Stimulated activated CD4-positive, alpha-beta T cell treated with anti-CD3 and anti-CD28 coated beads, Interleukin-2, amount 100 ng/mL, for 24 hours (primary cell): ENCODE measurements at regions not wholly inside any gene's neighbourhood (a gene's known extent, or its start where the extent isn't known, plus 50 kb on each side); places are given as distances from the start of the nearest gene placed in this dataset.
A peak's percentile ranks its signal among the peaks of the same experiment; 100 is the strongest.
"Not testable (repeated sequence)": the region's sequence is repeated elsewhere in the genome, so short reads cannot be mapped to it uniquely, and the experiment has no call there.

Experiments used
- DNase-seq, 2 donors: peaks; one replicate each; pipeline ENCODE4 v3.0.0-alpha.2; 2020

- peak; percentile 47 to 53 for DNase-seq
Measured at GRCh38 chr4:101730291-101731117, 60.0 kb upstream of the BANK1 start.

DNA sequence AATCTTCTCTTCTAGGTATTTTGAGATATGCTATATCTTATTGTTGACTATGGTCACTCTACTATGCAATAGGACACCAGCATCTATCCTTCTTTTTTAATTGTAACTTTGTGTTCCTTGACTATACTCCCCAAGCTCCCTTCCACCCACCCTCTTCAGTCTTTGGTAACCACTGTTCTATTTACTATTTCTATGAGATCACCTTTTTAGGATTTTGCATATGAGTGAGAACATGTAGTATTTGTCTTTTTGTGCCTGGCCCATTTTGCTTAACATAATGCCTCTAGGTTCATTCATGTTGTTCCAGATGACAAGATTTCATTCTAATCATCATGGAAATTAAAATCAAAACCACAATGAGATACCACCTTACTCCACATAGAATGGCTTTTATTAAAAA, 63.3 kb upstream of the BANK1 start:
- DNase-seq: no peak

- DNase-seq: no peak
Measured at GRCh38 chr4:101724093-101724492, 66.4 kb upstream of the BANK1 start.

- no peak for DNase-seq
Measured at GRCh38 chr4:101718810-101719209, 71.7 kb upstream of the BANK1 start.

GRCh38 chr4:101711590-101712260, 78.8 kb upstream of the BANK1 start:
- no peak for DNase-seq

GRCh38 chr4:101710806-101711205, 79.7 kb upstream of the BANK1 start:
- no peak for DNase-seq

- DNase-seq: no peak
Measured at GRCh38 chr4:101708293-101709039, 82.1 kb upstream of the BANK1 start.

DNA sequence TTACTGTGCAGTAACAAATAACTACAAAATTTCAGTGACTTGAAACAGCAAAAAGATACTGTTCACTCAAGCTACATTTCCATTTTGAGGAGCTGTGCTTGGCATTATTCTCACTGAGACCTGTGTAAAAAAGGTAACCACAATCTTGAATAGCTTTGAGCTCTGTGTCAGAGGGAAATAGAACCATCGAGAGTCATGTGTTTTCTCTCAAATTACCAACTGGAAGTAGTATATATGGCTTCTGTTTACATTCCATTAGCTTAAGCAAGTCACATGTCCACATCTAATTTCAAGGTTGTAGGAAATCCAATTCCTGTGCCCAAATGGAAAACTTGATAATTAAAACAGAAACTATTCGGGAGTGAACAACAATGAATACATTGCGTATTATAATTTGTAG, 82.9 kb upstream of the BANK1 start:
- DNase-seq: no peak

DNA sequence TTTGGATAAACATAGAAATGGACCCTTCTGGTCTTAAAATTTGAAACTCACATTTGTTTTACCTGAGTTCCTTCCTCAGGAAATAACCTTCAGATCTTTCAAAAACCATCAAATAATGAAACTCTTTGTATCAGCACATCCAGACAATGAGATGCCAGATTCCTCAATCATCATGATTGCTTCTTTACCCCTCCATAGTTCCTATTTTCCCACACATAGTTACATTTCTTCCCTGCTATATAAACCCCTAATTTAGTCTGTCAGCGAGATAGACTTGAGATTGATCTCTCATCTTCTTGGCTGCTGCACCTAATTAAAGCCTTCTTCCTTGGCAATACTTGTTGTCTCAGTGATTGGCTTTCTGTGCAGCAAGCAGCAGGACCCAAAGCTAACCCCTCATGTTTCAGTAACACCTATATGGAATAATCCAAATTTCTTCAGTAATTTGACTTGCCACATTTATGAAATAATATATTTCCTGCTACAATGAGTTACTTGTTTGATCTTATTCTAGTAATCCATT, 83.9 kb upstream of the BANK1 start:
- DNase-seq: no peak

DNA sequence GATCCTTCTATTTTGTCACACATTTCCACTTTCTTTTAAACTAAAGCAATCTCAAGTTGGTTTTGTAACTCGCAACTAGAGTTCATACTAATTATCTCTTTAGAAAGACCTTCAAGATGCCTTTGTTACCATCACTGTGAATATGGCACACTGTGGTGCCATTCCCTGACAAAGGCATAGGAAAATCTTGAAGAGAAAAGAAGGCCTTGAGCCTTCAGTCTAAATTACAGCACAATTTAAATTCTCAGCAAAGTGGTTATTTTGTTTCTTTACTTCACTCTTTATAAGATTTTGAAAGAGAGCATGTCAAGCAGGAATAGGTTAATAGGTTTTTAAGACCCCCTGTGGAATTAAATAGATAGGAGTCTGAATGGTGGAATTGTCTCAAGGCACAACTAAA, 89.0 kb upstream of the BANK1 start:
- no peak for DNase-seq

DNA sequence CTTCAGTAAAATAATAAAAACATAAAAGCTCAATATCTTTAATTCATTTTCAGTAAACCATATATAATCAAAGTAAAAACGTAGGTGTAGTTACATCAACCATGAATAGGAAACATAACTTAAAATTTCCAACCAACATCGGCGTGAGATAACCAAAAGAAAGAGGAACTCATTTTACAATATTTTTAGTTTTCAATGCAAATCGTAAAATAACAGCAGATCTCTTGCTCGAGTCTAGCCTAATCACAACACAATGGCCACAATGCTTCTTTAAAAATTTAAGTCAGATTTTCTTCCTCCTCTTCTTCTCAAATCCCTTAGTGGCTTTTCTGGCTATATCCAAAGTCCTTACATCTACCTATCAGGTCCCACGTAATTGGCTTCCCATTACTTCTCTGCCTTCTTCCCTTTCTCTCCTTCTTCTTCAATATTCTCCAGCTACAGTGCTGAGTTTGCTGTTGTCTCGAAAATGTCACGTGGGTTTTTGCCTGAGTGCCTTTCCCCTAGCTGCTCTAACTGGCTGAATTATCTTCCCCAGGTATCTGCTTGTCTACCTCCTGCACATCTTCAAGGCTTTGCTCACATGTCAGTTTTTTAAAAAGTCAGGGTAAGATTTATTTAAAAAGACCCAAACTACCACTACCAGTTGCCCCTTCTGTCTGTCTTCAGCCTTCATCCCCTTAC, 90.9 kb upstream of the BANK1 start:
- DNase-seq: no peak

- DNase-seq: no peak
Measured at GRCh38 chr4:101697266-101697665, 93.3 kb upstream of the BANK1 start.

DNA sequence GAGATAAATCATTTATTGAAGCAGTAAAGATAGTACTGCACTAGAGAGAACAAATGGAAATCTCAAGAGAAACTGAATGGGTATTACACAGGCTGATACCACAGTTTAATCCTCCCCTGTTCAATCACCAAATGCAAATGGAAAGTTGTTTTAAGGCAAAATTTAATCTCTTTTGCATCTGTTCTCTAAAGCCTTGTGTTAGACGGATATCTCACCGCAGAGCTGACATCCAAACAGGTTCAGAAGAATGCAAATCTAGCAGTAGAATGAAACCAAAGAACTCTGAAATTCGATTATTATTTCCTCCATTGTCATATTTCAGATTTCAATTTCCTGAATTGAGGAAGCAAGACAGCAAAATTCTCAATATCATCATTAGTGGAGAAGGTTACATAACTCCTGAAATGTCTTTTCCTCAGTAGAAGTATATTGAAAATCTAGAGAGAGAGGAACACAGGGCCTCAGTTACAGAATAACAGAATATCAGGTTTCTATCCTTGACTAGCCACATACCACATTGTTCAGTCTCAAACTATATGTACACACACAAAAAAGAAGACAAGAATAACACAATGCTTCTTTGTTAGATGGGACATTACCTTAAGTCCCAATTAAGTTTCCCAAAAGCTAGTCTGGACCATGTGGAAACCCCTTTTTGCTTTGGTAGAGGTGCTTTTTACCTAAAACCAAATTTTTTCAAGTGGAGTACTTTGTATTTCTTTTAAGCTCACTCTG, 94.1 kb upstream of the BANK1 start:
- DNase-seq: no peak

- DNase-seq: no peak
Measured at GRCh38 chr4:101695176-101695575, 95.4 kb upstream of the BANK1 start.

DNA sequence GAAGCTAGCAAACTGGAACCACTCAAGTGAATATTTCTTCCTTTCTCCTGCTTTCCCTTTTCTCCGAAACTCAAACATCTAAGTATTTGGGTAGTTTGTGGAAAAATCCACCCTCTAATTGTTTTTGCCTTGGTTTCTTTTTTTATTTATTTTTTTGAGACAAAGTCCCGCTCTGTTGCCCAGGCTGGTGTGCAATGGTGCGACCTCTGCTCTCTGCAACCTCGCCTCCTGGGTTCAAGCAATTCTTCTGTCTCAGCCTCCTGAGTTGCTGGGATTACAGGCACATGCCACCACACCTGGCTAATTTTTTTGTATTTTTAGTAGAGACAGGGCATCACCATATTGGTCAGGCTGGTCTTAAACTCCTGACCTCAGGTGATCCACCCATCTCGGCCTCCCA, 96.1 kb upstream of the BANK1 start:
- DNase-seq: not testable (repeated sequence)

- no peak for DNase-seq
Measured at GRCh38 chr4:101693842-101694398, 96.6 kb upstream of the BANK1 start.

GRCh38 chr4:101689220-101689619, 101.3 kb upstream of the BANK1 start:
- no peak for DNase-seq

GRCh38 chr4:101685126-101685525, 105.4 kb upstream of the BANK1 start:
- DNase-seq: no peak

GRCh38 chr4:101682946-101683345, 107.6 kb upstream of the BANK1 start:
- no peak for DNase-seq

DNA sequence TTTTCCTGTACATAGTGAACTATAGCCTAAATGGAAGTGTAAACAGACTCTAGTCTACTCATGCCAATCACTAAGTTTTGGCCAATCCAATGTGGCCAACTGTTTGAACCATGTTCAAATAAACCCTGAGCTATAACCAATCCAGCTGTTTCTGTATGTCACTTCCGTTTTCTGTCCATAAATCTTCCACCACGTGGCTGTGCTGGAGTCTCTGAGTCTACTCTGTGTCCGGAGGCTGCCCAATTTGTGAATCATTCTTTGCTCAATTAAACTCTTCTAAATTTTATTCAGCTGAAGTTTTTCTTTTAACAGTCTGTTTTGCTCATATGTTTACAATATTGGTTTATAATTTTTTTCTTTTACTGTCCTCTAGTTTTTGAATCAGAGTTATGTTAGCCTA, 112.3 kb upstream of the BANK1 start:
- DNase-seq: no peak

DNA sequence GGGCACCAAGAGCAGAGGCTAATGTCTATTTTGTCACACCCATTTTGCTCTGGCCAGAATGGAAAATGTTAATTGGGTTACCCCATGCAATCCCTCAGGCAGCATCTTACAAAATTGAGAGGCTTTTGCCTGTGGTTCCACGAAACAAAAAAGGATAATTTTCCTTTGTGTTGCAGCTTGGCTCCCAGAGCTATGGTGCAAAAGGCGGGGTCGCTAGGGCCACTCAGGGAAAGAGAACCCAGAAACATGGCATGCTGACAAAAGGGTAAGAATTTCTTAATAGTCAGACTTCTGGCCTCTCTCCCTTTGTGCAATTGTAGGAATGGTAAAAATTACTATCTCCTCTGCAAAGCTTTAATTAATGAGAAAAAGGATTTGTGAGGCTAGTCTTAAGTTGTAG, 119.6 kb upstream of the BANK1 start:
- no peak for DNase-seq

GRCh38 chr4:101670370-101670769, 120.2 kb upstream of the BANK1 start:
- no peak for DNase-seq
